GM23338 (cell line): ENCODE measurements at regions not wholly inside any gene's neighbourhood (a gene's known extent, or its start where the extent isn't known, plus 50 kb on each side); places are given as distances from the start of the nearest gene placed in this dataset.

Source experiments
- ATAC-seq: fragments of 200-7000 bp; cut with Tn5 transposase; 3 replicates; pipeline ENCODE4 v1.9.1; 2020
- DNase-seq: peaks from one replicate; pipeline ENCODE4 v3.0.0-alpha.2; 2015; ENCODE audit warnings: low spot score
- H2AFZ ChIP-seq: fragments of 200-600 bp; sonication (generic); 2 replicates; pipeline ENCODE4 v1.8.0; 2016; ENCODE audit warnings: antibody characterized with exemption, mild to moderate bottlenecking, moderate library complexity
- H3F3A ChIP-seq: fragments of 200-600 bp; sonication (generic); replicated peaks from 2 replicates; pipeline ENCODE4 v1.8.0; 2017; ENCODE audit warnings: antibody characterized with exemption, mixed run types, low read depth
- H3K27ac ChIP-seq: fragments of 200-600 bp; sonication (generic); 2 replicates; pipeline ENCODE4 v1.6.1; 2016; ENCODE audit warnings: low read depth
- H3K27me3 ChIP-seq: fragments of 200-600 bp; sonication (generic); 2 replicates; pipeline ENCODE4 v1.8.0; 2016; ENCODE audit warnings: mild to moderate bottlenecking, mixed run types, moderate library complexity; ENCODE audit not compliant: insufficient read depth
- H3K36me3 ChIP-seq: fragments of 200-600 bp; sonication (generic); 2 replicates; pipeline ENCODE4 v1.8.0; 2016; ENCODE audit warnings: mild to moderate bottlenecking; ENCODE audit not compliant: insufficient read depth
- H3K4me1 ChIP-seq: fragments of 200-600 bp; sonication (generic); 2 replicates; pipeline ENCODE4 v1.8.0; 2016; ENCODE audit warnings: mild to moderate bottlenecking, moderate library complexity; ENCODE audit not compliant: insufficient read depth
- H3K4me2 ChIP-seq: fragments of 200-600 bp; sonication (generic); 2 replicates; pipeline ENCODE4 v1.7.1; 2017; ENCODE audit warnings: mixed run types
- H3K4me3 ChIP-seq: fragments of 200-600 bp; sonication (generic); 2 replicates; pipeline ENCODE4 v1.6.1; 2016; ENCODE audit warnings: mixed run types
- H3K79me2 ChIP-seq: fragments of 200-600 bp; sonication (generic); replicated peaks from 2 replicates; pipeline ENCODE4 v1.8.0; 2017; ENCODE audit warnings: mild to moderate bottlenecking; ENCODE audit not compliant: insufficient read depth
- H3K9me2 ChIP-seq: fragments of 200-600 bp; sonication (generic); 2 replicates; pipeline ENCODE4 v1.8.0; 2017; ENCODE audit not compliant: insufficient read depth
- H4K20me1 ChIP-seq: fragments of 200-600 bp; sonication (generic); replicated peaks from 2 replicates; pipeline ENCODE4 v1.8.0; 2017; ENCODE audit warnings: mild to moderate bottlenecking; ENCODE audit not compliant: insufficient read depth
- H3K27ac Mint-ChIP-seq: 2 replicates; pipeline ENCODE4 v1.8.0; 2020; ENCODE audit warnings: inconsistent platforms, mild to moderate bottlenecking, moderate library complexity, mixed read lengths
- H3K27me3 Mint-ChIP-seq: 3 replicates; pipeline ENCODE4 v1.8.0; 2022; ENCODE audit warnings: low read depth, mild to moderate bottlenecking, moderate library complexity, mixed read lengths, inconsistent platforms; ENCODE audit not compliant: insufficient read depth, poor library complexity
- H3K36me3 Mint-ChIP-seq: 3 replicates; pipeline ENCODE4 v1.8.0; 2021; ENCODE audit warnings: low read depth, mild to moderate bottlenecking, inconsistent platforms, moderate library complexity, mixed read lengths
- H3K4me1 Mint-ChIP-seq: 3 replicates; pipeline ENCODE4 v1.8.0; 2020; ENCODE audit warnings: mild to moderate bottlenecking, inconsistent platforms, mixed read lengths
- H3K4me3 Mint-ChIP-seq: 3 replicates; pipeline ENCODE4 v1.8.0; 2021; ENCODE audit warnings: moderate library complexity, mild to moderate bottlenecking, inconsistent platforms, mixed read lengths
- H3K9me3 Mint-ChIP-seq: 3 replicates; pipeline ENCODE4 v1.8.0; 2020; ENCODE audit warnings: moderate library complexity, mild to moderate bottlenecking, inconsistent platforms, mixed read lengths
- CREB1 ChIP-seq: fragments of 250-450 bp; sonication (Bioruptor Pico); IDR thresholded peaks from 2 replicates; pipeline ENCODE4 v1.5.0; 2020; ENCODE audit warnings: low read depth, mild to moderate bottlenecking, moderate library complexity
- CTCF ChIP-seq, 2 experiments: fragments of 200-600 bp in 1 of 2; sonication (generic) in 1 of 2; conservative IDR thresholded peaks; 2 replicates each; pipeline versions ENCODE4 v1.5.1 to v1.6.1; 2016 to 2017; ENCODE audit warnings: antibody characterized with exemption in 2 of 2, low read depth in 2 of 2, mild to moderate bottlenecking in 2 of 2, moderate library complexity in 1 of 2
- ETS1 ChIP-seq: IDR thresholded peaks from 2 replicates; pipeline ENCODE4 v1.6.1; 2016; ENCODE audit warnings: antibody characterized with exemption
- EZH2 ChIP-seq: fragments of 200-600 bp; sonication (generic); IDR thresholded peaks from one replicate; pipeline ENCODE4 v1.8.0; 2017; ENCODE audit warnings: antibody characterized with exemption, mild to moderate bottlenecking, low read depth; ENCODE audit not compliant: unreplicated experiment
- EZH2phosphoT487 ChIP-seq: fragments of 200-600 bp; sonication (generic); IDR thresholded peaks from one replicate; pipeline ENCODE4 v1.8.1; 2018; ENCODE audit warnings: antibody characterized with exemption; ENCODE audit not compliant: unreplicated experiment
- JUNB ChIP-seq: IDR thresholded peaks from one replicate; pipeline ENCODE4 v1.6.1; 2016; ENCODE audit warnings: antibody characterized with exemption; ENCODE audit not compliant: unreplicated experiment
- NANOG ChIP-seq: IDR thresholded peaks from 2 replicates; pipeline ENCODE4 v1.6.1; 2016; ENCODE audit warnings: antibody characterized with exemption, borderline replicate concordance
- POLR2AphosphoS5 ChIP-seq: IDR thresholded peaks from 2 replicates; pipeline ENCODE4 v1.6.1; 2016; ENCODE audit warnings: antibody characterized with exemption, low read depth
- REST ChIP-seq: IDR thresholded peaks from one replicate; pipeline ENCODE4 v1.6.1; 2018; ENCODE audit warnings: antibody characterized with exemption; ENCODE audit not compliant: unreplicated experiment
- STAT1 ChIP-seq: IDR thresholded peaks from one replicate; pipeline ENCODE4 v1.6.1; 2016; ENCODE audit warnings: antibody characterized with exemption; ENCODE audit not compliant: unreplicated experiment
- ZNF114 ChIP-seq: fragments of 250-450 bp; sonication (Bioruptor Pico); IDR thresholded peaks from 2 replicates; pipeline ENCODE4 v1.5.0; 2020; ENCODE audit warnings: mild to moderate bottlenecking, moderate library complexity
- ZNF331 ChIP-seq: fragments of 250-450 bp; sonication (Bioruptor Pico); IDR thresholded peaks from 2 replicates; pipeline ENCODE4 v1.5.0; 2020; ENCODE audit warnings: low read depth, mild to moderate bottlenecking, moderate library complexity

GRCh38 chr9:129522351-129522750, 98.5 kb downstream of the C9orf50 start (continued):
- TF ChIP-seq REST: no peak
- no peak for TF ChIP-seq ZNF114 (CRISPR knock-in tag)
- TF ChIP-seq ETS1: no peak
- no peak for TF ChIP-seq EZH2
- no peak for TF ChIP-seq ZNF331 (CRISPR knock-in tag)
- no peak for TF ChIP-seq STAT1
- no peak for TF ChIP-seq NANOG
- TF ChIP-seq CTCF (conservative IDR thresholded peaks at IDR 0.05; ENCODE audit: low read depth in 2 of 2): no peak
- TF ChIP-seq POLR2AphosphoS5: no peak
- no peak for TF ChIP-seq EZH2phosphoT487
- no peak for TF ChIP-seq CREB1

GRCh38 chr9:129520082-129520481, 100.8 kb downstream of the C9orf50 start:
- H3K27me3 Mint-ChIP-seq: peaks cover 9% of the 10 kb centered on the region
- H3K27ac Mint-ChIP-seq: no peak overlapping the region
- H3K9me3 Mint-ChIP-seq: peaks cover 29% of the 10 kb centered on the region
- H3K4me3 ChIP-seq: no peak overlapping the region
- no peaks in the 10 kb centered on the region for H3K27me3 ChIP-seq
- no peaks in the 10 kb centered on the region for H4K20me1 ChIP-seq
- H3K4me2 ChIP-seq: no peak overlapping the region
- H3K9me2 ChIP-seq: no peaks in the 10 kb centered on the region
- no peak overlapping the region for H3K4me3 Mint-ChIP-seq
- H3K27ac ChIP-seq: no peak overlapping the region
- DNase-seq: no peak
- H2AFZ ChIP-seq: no peak overlapping the region
- no peaks in the 10 kb centered on the region for H3K36me3 ChIP-seq
- ATAC-seq: no peak
- H3K4me1 Mint-ChIP-seq: peaks cover 20% of the 10 kb centered on the region
- TF ChIP-seq JUNB: no peak
- no peak for TF ChIP-seq EZH2
- TF ChIP-seq ETS1: no peak
- no peak for TF ChIP-seq STAT1
- TF ChIP-seq REST: no peak
- TF ChIP-seq CREB1: no peak
- peaks cover 16% of the 10 kb centered on the region for H3K36me3 Mint-ChIP-seq
- H3K79me2 ChIP-seq: no peaks in the 10 kb centered on the region
- H3K4me1 ChIP-seq: no peaks in the 10 kb centered on the region; the same call in 1 of the 2 replicates
- no peaks in the 10 kb centered on the region for H3F3A ChIP-seq
